Loucy (cell line): ENCODE measurements at regions not wholly inside any gene's neighbourhood (a gene's known extent, or its start where the extent isn't known, plus 50 kb on each side); places are given as distances from the start of the nearest gene placed in this dataset.

Experiments used
- H2AFZ ChIP-seq: fragments of 200-600 bp; sonication (generic); 2 replicates; pipeline ENCODE4 v1.6.0; 2016; ENCODE audit warnings: antibody characterized with exemption, mild to moderate bottlenecking, low read length, moderate library complexity
- H3F3A ChIP-seq: fragments of 200-600 bp; 2 replicates; pipeline ENCODE4 v1.6.0; 2016; ENCODE audit warnings: antibody characterized with exemption, low read depth, mild to moderate bottlenecking
- H3K27me3 ChIP-seq: fragments of 200-600 bp; sonication (generic); 2 replicates; pipeline ENCODE4 v1.6.1; 2014; ENCODE audit warnings: low read length, mild to moderate bottlenecking; ENCODE audit not compliant: insufficient read depth, poor library complexity, severe bottlenecking
- H3K36me3 ChIP-seq: fragments of 200-600 bp; sonication (generic); 2 replicates; pipeline ENCODE4 v1.6.1; 2016; ENCODE audit warnings: low read length; ENCODE audit not compliant: insufficient read depth
- H3K4me1 ChIP-seq: fragments of 200-600 bp; sonication (generic); 2 replicates; pipeline ENCODE4 v1.5.1; 2014; ENCODE audit warnings: low read length, mild to moderate bottlenecking; ENCODE audit not compliant: insufficient read depth, poor library complexity, severe bottlenecking
- H3K4me2 ChIP-seq: fragments of 200-600 bp; sonication (generic); 2 replicates; pipeline ENCODE4 v1.6.0; 2014; ENCODE audit warnings: antibody characterized with exemption, low read length, low read depth, mild to moderate bottlenecking; ENCODE audit not compliant: poor library complexity, severe bottlenecking
- H3K4me3 ChIP-seq: fragments of 200-600 bp; sonication (generic); 2 replicates; pipeline ENCODE4 v1.5.1; 2014; ENCODE audit warnings: low read length, mild to moderate bottlenecking, mixed read lengths; ENCODE audit not compliant: poor library complexity, severe bottlenecking
- H3K79me2 ChIP-seq: fragments of 200-600 bp; sonication (generic); 2 replicates; pipeline ENCODE4 v1.6.1; 2014; ENCODE audit warnings: low read length; ENCODE audit not compliant: insufficient read depth
- H3K9ac ChIP-seq: fragments of 200-600 bp; sonication (generic); 2 replicates; pipeline ENCODE4 v1.6.0; 2014; ENCODE audit warnings: mild to moderate bottlenecking, low read depth, low read length, moderate library complexity; ENCODE audit not compliant: poor library complexity, severe bottlenecking
- H3K9me2 ChIP-seq: fragments of 200-600 bp; sonication (generic); replicated peaks from 2 replicates; pipeline ENCODE4 v1.6.1; 2016; ENCODE audit warnings: low read depth, low read length, mixed read lengths
- H3K9me3 ChIP-seq: fragments of 200-600 bp; sonication (generic); 2 replicates; pipeline ENCODE4 v1.6.1; 2014; ENCODE audit warnings: mild to moderate bottlenecking, antibody characterized with exemption, low read length, low read depth; ENCODE audit not compliant: insufficient read depth
- H4K20me1 ChIP-seq: fragments of 200-600 bp; sonication (generic); 2 replicates; pipeline ENCODE4 v1.6.0; 2014; ENCODE audit warnings: antibody characterized with exemption, low read length, mild to moderate bottlenecking; ENCODE audit not compliant: insufficient read depth, poor library complexity, severe bottlenecking
- EZH2phosphoT487 ChIP-seq: fragments of 200-600 bp; IDR thresholded peaks from 2 replicates; pipeline ENCODE4 v1.6.1; 2018; ENCODE audit warnings: antibody characterized with exemption, mild to moderate bottlenecking, moderate library complexity, borderline replicate concordance
- TF ChIP-seq, protein P1 (sequence below): fragments of 200-600 bp; sonication (generic); conservative IDR thresholded peaks from 2 replicates; pipeline ENCODE4 v1.5.1; 2014; ENCODE audit warnings: mild to moderate bottlenecking, antibody characterized with exemption, low read length

DNA sequence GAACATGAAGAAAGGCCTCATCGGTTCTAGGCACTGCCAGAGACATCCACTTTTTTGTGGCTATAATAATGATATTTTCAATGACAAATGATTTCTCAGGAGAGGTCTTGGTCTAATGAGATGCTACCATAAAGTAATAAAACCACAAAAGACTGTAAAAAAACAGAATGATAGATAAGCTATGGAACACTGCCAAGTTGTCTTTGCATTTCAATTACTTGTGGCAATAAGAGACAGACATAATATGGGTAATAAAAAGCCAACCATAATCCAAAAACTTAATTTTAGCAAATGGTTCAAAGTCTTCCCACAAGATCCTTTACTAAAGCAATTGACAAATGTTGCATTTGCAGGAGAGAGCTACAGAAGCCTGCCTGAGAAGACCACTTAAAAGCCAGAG is 292.5 kb downstream of the ATPSCKMT start:
- Histone ChIP-seq H3K4me3 (no peak overlapping the region), H3K9ac (no peak overlapping the region), H3F3A (no peaks in the 10 kb centered on the region), H3K36me3 (no peaks in the 10 kb centered on the region), H3K79me2 (no peaks in the 10 kb centered on the region), H4K20me1 (no peaks in the 10 kb centered on the region), H3K9me3 (no peaks in the 10 kb centered on the region), H3K27me3 (no peaks in the 10 kb centered on the region), H3K9me2 (no peaks in the 10 kb centered on the region), H3K4me2 (no peak overlapping the region), H3K4me1 (no peaks in the 10 kb centered on the region), H2AFZ (no peak overlapping the region)
- TF ChIP-seq, protein P1, sequence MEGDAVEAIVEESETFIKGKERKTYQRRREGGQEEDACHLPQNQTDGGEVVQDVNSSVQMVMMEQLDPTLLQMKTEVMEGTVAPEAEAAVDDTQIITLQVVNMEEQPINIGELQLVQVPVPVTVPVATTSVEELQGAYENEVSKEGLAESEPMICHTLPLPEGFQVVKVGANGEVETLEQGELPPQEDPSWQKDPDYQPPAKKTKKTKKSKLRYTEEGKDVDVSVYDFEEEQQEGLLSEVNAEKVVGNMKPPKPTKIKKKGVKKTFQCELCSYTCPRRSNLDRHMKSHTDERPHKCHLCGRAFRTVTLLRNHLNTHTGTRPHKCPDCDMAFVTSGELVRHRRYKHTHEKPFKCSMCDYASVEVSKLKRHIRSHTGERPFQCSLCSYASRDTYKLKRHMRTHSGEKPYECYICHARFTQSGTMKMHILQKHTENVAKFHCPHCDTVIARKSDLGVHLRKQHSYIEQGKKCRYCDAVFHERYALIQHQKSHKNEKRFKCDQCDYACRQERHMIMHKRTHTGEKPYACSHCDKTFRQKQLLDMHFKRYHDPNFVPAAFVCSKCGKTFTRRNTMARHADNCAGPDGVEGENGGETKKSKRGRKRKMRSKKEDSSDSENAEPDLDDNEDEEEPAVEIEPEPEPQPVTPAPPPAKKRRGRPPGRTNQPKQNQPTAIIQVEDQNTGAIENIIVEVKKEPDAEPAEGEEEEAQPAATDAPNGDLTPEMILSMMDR: no peak
- no peak for TF ChIP-seq EZH2phosphoT487

DNA sequence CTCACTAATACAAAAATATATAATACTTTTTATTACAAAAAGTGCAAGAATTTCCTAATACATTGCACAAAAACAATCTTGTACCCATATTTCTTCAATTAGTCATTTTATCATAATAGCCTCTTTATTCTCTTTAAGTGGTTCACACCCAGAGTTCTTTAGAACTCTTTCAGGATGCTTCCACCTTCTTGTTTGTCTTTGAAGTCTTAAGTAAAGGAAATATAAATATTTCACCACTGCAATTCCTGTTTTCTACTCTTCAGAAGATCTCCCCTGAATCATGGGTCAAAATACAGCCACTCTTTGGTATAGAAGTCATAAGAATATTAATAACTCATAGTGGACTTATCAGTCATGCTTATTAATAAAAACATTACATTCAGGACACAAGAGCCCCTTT is 293.0 kb downstream of the ATPSCKMT start:
- H2AFZ ChIP-seq: no peak overlapping the region
- H3K4me3 ChIP-seq: no peak overlapping the region
- no peaks in the 10 kb centered on the region for H3K4me1 ChIP-seq
- no peaks in the 10 kb centered on the region for H3K36me3 ChIP-seq
- H3K9me2 ChIP-seq: no peaks in the 10 kb centered on the region
- no peaks in the 10 kb centered on the region for H3K27me3 ChIP-seq
- no peaks in the 10 kb centered on the region for H3K79me2 ChIP-seq
- H3K4me2 ChIP-seq: no peak overlapping the region
- H3K9me3 ChIP-seq: no peaks in the 10 kb centered on the region
- TF ChIP-seq, protein P1: no peak
- TF ChIP-seq EZH2phosphoT487: no peak
- no peaks in the 10 kb centered on the region for H3F3A ChIP-seq
- H3K9ac ChIP-seq: no peak overlapping the region
- no peaks in the 10 kb centered on the region for H4K20me1 ChIP-seq

DNA sequence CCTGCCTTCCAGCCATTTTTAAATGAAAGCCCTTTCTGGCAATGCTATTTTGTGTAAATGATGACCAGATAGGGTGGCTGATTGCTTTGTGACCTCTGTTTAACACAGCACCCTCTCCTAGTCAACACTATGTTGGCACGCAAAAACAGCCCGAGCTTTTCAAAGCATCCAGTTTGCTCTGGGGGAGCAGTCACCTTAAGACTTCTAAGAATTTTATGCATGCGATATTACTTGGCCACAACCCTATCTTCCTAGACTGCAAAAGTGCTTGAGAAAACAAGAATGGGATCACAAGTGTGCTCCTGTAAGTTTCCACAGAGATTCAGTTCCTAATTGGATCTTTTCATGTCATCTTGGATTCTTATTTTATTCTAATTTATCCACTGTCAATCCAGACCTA is 294.1 kb downstream of the ATPSCKMT start:
- H3K9ac ChIP-seq: no peak overlapping the region
- no peaks in the 10 kb centered on the region for H3K27me3 ChIP-seq
- H3K9me3 ChIP-seq: no peaks in the 10 kb centered on the region
- no peaks in the 10 kb centered on the region for H3K36me3 ChIP-seq
- TF ChIP-seq, protein P1: no peak
- no peak for TF ChIP-seq EZH2phosphoT487
- H2AFZ ChIP-seq: no peak overlapping the region
- no peak overlapping the region for H3K4me2 ChIP-seq
- no peaks in the 10 kb centered on the region for H4K20me1 ChIP-seq
- no peaks in the 10 kb centered on the region for H3K4me1 ChIP-seq
- H3K79me2 ChIP-seq: no peaks in the 10 kb centered on the region
- H3K9me2 ChIP-seq: no peaks in the 10 kb centered on the region
- no peaks in the 10 kb centered on the region for H3F3A ChIP-seq
- no peak overlapping the region for H3K4me3 ChIP-seq
